Activated CD8-positive, alpha-beta memory T cell treated with anti-CD3 and anti-CD28 coated beads for 36 hours (primary cell): ENCODE measurements at regions not wholly inside any gene's neighbourhood (a gene's known extent, or its start where the extent isn't known, plus 50 kb on each side); places are given as distances from the start of the nearest gene placed in this dataset.
"Not testable (repeated sequence)": the region's sequence is repeated elsewhere in the genome, so short reads cannot be mapped to it uniquely, and the experiment has no call there.

Experiments
- CTCF ChIA-PET: fragments of 350-600 bp; sonication (Branson Sonifier 250); formaldehyde crosslinking; loops from one replicate; lab custom pipeline; 2021; ENCODE audit warnings: antibody characterized with exemption; lab: Charles Lee
- POLR2A ChIA-PET: fragments of 350-600 bp; sonication (Branson Sonifier 250); formaldehyde crosslinking; loops from one replicate; lab custom pipeline; 2021; ENCODE audit warnings: antibody characterized with exemption; lab: Charles Lee

DNA sequence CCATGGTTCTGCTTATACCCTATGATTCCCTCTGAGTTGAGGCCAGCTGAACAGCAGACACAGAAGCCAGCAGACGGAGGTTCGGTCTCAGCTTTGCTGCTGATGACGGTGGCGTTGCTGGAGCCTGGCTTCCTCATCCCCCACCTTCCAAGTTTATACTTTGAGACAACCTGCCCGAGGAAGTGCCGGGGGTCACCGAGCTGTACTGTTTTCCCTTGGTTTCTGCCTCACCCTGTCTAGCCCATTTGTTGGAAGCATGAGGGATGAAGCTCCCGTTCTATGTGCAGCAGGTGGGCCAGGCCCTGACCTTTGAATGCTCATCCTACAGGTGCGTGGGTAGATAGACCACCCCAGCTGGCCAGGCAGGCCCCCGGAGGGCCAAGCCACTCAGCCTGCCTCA is 117.3 kb downstream of the MYCN start:
- ChIA-PET CTCF (no interaction called here), POLR2A (no interaction called here)

DNA sequence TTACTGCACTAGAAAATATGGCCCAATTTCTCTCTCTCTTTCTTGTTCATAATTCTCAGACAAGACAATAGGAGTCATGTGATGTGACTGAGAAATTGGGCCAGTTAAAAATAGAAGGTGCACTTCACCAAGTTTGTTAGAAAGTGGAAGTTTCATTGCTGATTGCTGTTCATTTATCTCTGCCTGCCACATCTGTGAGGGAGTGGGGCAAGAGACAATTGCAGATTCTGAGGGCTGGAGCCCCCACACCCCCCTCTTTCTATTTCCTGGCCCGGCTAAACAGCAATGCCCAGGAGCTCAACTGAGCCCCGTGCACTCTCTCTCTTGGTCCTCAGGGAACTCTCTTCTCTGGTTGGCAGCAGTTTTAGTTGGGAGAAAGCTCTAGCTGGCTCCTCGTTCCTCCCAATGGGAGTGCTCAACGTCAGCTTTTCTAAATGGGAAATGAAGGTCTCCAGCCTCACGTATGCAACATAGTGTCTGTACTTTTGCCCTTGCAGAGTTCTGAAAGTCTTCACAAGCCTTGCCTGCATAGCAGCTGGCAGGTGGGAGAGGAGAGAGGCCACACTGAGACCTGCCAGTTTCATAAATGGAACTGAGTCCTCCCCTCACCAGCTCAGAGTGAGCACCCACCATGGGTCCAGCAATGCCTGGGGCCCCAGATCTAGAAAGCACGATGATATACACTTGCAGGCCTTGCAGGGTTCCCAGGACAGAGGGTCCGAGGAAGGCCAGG is 115.7 kb downstream of the MYCN start:
- ChIA-PET CTCF (no interaction called here), POLR2A (no interaction called here)

DNA sequence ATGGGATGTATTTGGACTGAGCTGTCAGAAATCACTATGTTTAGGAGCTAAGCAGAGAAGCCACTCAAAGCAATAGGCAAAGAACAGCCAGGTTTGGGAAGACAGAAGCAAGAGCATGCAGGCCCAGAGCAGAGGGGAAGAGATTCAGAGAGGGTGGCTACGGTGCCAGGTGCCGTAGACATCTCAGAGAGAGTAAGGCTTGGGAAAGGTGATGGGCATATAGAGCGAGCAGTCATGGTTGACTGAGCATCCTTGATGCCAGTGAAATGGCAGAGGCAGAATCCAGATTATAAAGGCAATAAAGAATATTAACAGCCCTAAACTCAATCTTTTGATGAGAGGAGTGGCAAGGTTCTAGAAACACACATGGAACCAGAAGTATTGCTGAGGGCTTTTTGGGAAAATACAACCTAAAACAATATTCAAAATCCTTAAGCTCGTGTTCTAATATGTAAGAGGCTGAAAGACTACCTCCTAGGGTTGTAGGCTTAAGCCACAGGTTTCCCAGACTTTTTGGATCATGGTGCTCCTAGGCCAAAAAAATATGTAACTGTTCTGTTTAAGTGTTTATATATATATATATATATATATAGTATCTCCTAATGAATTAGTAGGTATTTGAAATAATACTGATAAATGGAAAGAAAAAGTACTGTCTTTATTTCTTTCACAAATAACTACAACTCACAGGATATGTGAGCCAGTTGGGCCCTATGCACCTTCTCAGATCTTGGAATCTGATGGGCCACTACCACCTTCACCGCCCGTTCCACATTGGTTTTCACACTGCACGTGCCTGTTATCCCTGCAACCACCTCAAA is 113.3 kb downstream of the MYCN start:
- ChIA-PET POLR2A (no interaction called here), CTCF (no interaction called here)

DNA sequence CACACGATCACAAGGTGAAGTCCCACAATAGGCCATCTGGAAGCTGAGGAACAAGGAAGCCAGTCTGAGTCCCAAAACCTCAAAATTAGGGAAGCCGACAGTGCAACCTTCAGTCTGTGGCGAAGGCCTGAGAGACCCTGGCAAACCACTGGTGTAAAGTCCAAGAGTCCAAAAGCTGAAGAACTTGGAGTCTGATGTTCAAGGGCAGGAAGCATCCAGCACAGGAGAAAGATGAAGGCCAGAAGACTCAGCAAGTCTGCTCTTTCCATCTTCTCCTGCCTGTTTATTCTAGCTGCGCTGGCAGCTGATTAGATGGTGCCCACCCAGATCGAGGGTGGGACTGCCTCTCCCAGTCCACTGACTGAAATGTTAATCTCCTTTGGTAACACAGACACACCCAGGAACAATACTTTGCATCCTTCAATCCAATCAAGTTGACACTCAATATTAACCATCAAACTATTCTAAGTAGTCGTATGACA is 112.3 kb downstream of the MYCN start:
- CTCF ChIA-PET, POLR2A ChIA-PET: not testable (repeated sequence)

DNA sequence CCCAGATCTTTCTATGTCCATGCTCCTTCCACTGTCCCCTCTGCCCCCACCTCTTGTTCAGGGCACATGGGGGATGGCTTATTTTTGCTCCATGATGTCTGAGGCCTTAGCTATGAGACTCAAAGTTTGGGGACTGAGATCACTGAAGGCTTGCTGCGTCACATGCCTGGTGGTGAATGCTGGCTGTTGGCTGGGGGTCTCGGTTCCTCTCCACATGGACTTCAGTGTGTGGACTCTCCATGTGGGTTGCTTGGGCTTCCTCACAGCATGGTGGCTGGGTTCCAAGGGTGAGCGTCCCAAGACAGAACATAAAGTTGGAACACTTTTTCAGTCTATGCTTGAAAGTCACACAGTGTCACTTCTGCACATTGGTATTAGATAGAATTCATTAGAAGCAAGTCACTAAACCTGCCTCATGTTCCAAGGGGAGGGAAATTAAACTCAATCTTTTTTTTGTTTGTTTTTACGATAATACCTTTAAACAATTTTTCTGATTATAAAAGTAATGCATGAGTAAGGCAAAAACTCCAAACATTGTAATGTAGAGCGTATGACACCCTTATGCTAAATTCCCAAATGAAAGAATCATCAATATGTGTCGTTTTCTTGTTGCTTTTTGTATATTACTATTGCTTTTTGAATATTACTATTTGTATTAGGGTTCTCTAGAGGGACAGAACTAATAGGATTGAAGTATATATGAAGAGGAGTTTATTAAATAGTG is 111.7 kb downstream of the MYCN start:
- ChIA-PET CTCF (no interaction called here), POLR2A (no interaction called here)

DNA sequence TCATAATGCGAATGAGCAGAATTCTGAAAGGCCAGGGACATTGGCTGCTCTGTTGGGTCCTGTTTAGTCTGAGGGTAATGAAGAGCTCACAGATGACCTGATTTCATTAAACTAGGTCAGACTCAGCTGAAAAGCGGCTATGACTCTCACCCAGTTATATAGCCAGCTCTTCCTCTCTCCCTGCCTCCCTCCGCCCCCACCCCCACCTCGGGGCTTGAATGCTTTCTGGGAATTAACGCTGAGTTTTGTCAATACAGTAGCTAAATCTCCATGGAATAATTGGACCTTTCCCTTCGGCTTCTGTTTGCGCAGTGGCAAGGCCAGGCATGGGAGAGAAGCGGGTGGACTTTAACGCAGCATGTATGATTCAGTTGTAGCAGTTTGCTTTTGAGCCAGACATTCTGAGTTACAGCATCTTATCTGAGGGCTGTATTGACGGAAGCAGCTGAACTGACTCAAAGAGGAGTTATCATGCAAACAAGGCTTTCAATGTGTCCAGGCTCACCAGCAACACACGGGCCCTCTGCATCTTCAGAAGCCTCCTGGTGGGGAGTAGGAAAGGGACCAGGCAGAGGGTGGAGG is 110.6 kb downstream of the MYCN start:
- POLR2A ChIA-PET = no interaction called here

DNA sequence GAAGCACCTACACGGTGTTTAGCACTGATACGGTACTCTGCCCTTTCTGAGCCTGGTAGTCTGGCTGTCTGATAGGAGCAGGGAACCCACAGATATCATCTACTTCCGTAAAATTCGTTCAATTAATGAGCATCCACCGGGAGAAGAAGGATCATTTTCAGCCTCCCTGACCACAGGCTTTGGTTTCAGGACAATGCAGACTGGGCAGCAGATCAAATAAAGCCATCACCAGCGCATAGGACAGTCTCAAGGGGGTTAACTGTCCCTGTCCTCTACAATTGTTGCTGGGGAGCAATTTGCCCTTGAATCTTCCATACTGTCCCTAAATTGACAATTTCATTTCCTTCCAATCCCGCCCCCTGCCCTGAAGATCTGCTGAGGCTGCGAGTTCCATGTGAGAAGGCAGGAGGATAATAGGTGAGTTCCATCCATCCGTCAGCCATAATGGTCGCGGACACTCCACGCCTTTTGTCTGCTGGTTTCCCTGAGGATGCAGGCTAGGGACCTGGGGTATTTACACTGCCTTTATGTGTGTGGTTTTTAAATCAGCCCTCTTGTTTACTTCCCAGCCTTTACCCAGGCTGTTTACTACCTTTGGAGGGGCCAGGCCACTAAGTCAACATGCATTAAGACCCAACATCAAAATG is 110.0 kb downstream of the MYCN start:
- CTCF ChIA-PET = interaction anchor here (0.8 kb wide), 1 partner anchor 9 kb away, joined by 3 read pairs; no protein-coding TSS in a partner anchor
- POLR2A ChIA-PET = no interaction called here

More for the DNA sequence above, 110.6 kb downstream of the MYCN start:
- CTCF ChIA-PET = interaction anchor here (0.8 kb wide), 1 partner anchor 8 kb away, joined by 3 read pairs; no protein-coding TSS in a partner anchor

DNA sequence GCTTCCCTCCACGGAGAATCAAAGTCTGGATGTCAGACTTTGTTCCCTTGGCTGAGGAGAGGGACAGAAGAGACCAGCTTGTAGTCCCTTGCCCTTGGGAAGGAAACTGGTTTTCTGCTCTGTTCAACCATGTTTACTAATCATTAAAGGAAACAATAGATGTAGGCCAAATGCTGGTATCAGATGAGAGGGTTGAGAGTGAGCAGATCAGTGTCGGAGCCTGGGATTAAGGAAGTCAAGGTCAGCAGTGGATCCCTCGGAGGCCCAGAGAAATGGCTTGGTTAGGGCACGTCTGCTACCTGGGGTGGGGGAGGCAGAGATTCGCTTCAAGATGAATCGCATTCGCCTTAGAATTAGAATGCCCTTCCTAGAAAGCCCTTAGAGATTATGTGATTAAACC is 109.1 kb downstream of the MYCN start:
- ChIA-PET CTCF (no interaction called here), POLR2A (no interaction called here)

DNA sequence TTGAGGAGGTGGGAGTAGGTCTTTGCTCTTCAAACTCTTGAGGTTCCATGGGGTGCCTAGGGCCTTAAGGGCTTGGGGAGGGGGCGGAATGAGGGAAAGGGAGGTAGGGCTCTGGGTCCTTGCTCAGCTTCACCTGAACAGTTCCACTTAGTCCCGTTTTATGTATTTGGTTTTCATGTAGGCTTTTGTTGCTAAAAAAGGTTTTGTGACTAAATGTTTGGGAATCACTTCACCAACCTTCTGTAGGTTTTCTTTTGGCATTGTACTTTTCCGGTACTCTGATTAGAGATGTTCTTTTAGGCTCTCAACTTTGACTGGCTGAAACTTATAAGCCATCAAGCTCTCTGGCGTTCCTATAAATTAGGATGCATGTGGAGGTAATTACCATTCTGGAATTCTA is 108.1 kb downstream of the MYCN start:
- CTCF ChIA-PET = no interaction called here
- POLR2A ChIA-PET = no interaction called here

DNA sequence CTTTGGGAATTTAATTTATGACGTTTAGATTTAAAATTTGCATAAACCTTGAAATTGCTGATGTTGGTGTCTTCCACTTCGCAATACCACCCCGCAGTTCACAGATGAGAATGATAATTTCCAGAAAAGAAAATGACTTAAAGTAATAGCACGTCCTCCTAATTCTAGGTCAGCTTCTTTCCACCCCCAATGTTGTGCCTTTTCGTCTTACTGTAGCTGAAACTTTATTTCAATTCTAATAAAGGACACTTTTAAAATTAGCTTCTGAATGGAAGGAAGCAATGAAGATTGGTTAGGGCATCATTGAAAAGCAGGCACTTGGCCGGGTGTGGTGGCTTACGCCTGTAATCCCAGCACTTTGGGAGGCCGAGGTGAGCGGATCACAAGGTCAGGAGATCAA is 107.4 kb downstream of the MYCN start:
- CTCF ChIA-PET = no interaction called here

DNA sequence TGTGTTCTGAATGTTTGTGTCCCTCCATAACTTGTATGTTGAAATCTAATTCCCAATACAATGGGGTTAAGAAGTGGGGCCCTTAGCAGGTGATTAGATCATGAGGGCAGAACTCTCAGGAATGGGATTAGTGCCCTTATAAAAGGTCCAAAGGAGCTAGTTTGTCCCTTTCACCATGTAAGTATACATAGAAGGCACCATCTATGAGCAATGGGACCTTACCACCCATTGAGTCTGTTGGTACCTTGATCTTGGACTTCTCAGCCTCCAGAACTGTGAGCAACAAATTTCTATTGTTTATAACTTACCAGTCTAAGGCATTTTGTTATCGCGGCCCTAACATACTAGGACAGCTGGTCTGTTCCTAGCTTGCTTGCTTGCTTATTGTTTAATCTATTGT is 106.3 kb downstream of the MYCN start:
- ChIA-PET CTCF (interaction anchor here (1.0 kb wide), 1 partner anchor 69 kb away, joined by 3 read pairs; no protein-coding TSS in a partner anchor), POLR2A (no interaction called here)

More for the DNA sequence above, 107.4 kb downstream of the MYCN start:
- POLR2A ChIA-PET = no interaction called here

DNA sequence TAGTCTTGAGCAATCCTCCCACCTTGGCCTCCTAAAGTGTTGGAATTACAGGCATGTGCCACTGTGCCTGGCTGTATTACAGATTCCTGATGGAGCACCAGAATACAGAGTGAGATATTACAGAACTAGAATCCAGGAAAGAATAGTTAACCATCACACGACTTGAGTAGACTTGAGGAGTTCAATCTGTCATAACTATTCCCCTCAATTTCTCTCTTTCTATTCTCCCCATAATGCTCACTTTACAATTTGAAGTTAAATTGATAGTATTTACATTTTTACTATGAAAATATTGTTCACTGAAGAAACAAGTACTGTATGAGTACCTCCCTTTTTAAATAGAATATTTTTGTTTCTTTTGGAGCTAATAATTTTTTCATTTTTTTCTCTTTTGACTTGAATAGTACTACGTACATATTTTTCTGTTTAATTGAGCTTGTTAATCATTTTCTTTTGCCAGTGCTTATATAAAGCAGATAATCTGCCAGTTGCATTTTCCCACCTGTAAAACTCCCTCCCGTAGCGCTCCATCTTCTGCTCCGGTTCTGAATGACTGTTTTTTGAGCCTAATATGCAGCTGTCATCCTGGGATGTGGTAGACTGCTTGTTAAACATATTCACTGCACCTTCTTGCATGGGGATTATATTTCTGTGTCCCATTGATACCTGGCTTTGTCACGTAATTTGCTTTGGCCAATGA is 105.5 kb downstream of the MYCN start:
- ChIA-PET CTCF (interaction anchor here (1.0 kb wide), 1 partner anchor 68 kb away, joined by 3 read pairs; no protein-coding TSS in a partner anchor), POLR2A (no interaction called here)

DNA sequence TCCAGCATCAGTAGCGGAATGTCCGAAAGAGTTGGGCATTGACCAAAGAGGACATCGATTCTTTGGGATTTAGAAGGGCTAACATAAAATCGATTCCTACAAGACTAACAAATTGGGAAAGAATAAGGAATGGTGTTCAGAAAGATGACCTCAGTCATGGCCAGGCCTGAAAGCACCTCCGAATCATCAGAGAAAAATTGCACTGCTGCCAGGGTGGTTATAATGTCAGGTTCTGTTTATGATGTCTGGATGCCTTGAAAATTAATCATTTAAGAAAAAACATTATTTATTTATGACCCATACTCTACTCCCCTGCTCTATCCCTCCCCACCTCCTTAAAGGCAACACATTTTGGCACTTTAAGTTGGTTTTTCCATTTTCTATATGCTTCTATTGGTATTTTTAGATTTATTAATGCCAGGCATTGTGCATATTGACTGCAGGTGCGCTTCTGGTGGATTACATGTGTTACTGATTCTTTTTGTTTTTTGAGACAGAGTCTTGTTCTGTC is 104.7 kb downstream of the MYCN start:
- ChIA-PET CTCF (no interaction called here), POLR2A (no interaction called here)

DNA sequence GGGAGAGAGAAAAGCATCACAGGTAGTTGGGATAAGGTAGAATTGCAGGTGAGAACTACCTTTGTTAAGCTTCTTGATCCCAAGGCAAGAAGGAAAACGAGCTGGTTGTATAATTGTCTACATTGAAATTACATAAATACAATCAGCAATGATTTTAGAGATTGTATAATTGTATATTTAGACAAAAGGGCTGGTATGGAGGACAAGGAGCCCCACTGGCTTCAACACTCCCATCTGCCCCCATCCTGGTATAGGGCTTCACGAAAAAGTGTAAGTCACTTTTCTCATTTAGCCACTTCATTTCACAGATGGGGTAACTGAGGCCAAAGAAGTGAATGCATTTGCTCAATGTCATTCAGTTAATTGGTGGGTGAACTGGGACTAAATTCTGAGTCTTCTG is 103.3 kb downstream of the MYCN start:
- CTCF ChIA-PET = no interaction called here

DNA sequence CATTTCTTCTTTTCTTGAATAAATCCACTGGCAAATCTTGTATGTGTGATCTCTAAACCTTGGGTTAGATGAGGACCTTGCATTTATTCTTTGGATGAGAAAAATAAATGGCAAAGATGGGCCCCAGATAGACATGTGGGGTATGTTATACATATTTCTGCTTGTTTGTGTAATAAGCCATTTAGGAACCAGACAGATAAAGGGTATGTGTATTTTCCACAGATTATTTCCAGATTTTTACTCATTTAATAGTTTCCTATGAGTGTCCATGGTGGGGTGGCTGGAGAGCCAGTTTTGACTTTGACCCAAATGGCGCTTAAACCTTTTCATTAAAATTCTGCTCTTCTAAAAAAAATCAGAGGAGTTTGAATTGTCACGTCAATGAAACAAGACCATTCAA is 102.8 kb downstream of the MYCN start:
- POLR2A ChIA-PET = no interaction called here

More for the DNA sequence above, 103.3 kb downstream of the MYCN start:
- POLR2A ChIA-PET = no interaction called here

DNA sequence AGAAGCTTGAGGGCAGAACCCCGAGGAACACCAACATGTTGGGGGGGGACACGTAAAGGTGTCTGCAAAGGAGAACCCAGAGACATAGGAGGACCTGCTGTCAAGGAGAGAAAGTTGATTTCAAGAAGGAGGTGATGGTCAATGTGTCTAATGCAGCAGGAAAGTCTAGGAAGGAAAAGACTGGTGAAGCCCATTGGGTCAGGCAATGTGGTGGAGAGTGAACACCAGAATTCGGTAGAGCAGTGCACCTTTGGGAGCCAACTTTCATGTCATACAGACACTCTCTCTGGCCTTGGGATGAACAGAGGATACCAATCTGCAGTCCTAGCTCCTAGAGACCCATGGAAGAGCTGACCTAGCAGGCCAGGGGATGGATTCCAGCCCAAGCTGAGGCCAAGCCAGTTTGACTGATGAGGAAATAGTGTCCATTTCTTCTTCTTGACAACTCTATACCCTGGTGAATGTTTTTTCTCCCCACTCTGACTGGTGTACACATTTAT is 101.9 kb downstream of the MYCN start:
- CTCF ChIA-PET = no interaction called here
- POLR2A ChIA-PET = no interaction called here

More for the DNA sequence above, 102.8 kb downstream of the MYCN start:
- CTCF ChIA-PET = no interaction called here

DNA sequence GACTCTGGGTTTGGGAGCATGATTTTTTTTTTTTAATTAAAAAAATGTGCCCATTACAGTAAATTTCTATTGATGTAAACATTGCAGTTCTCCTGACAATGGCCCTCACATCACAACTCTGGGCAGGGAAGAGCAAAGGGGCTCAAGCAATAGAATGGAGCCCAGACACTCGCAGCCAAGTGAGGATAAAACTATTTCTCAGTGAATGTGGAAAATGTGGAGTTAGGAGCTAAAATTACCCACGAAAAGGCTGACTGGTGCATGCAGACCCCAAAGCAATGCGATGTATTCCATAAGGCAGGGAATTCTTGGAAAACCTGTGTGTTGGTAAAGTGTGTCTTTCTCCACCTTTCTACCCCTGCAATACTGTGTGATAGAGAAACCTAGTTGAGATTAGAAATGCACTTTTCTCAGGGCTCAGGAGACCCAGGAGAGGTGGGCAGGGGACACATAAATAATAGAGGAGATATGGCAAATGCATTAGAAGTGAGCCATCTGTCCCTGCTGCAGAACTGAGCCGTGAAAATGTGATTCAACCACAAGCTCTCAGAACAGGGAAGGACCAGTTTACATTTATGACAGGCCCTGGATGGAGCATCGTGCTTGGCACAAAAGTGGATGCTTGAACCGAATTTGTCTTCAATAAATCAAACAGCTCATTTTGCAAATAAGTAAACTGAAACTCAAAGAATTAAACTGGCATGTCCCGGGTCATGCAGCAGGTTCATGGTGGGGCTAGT is 100.1 kb downstream of the MYCN start:
- ChIA-PET POLR2A (no interaction called here), CTCF (no interaction called here)
